GM06990 (cell line): ENCODE measurements at regions not wholly inside any gene's neighbourhood (a gene's known extent, or its start where the extent isn't known, plus 50 kb on each side); places are given as distances from the start of the nearest gene placed in this dataset.

Experiments
- DNase-seq: peaks from one replicate; pipeline ENCODE4 v3.0.0-alpha.2; 2011; ENCODE audit not compliant: insufficient read length; ENCODE audit errors: extremely low read depth
- H3K27me3 ChIP-seq: replicated peaks from 2 replicates; pipeline ENCODE4 v1.6.0; 2011; ENCODE audit warnings: low read length; ENCODE audit not compliant: control insufficient read depth, insufficient read depth
- H3K36me3 ChIP-seq: 2 replicates; pipeline ENCODE4 v1.5.1; 2011; ENCODE audit warnings: low read length; ENCODE audit not compliant: control insufficient read depth, insufficient read depth
- H3K4me3 ChIP-seq: replicated peaks from 2 replicates; pipeline ENCODE4 v1.5.1; 2011; ENCODE audit warnings: low read depth, mild to moderate bottlenecking, control low read depth, low read length
- CTCF ChIP-seq: IDR thresholded peaks from 2 replicates; pipeline ENCODE4 v1.5.1; 2011; ENCODE audit warnings: low read length, control low read depth, mild to moderate bottlenecking, inconsistent platforms; ENCODE audit not compliant: insufficient read depth, poor library complexity, severe bottlenecking

- no peak overlapping the region for H3K4me3 ChIP-seq
- H3K27me3 ChIP-seq, result no peaks in the 10 kb centered on the region
- no peak for DNase-seq
- no peaks in the 10 kb centered on the region for H3K36me3 ChIP-seq
- TF ChIP-seq CTCF, result no peak
Measured at GRCh38 chr1:209219791-209220524, 363.6 kb upstream of the CAMK1G start.

- TF ChIP-seq CTCF, result no peak
- Histone ChIP-seq H3K4me3 (no peak overlapping the region), H3K27me3 (no peaks in the 10 kb centered on the region), H3K36me3 (no peaks in the 10 kb centered on the region)
- no peak for DNase-seq
Measured at GRCh38 chr1:209222826-209223225, 360.7 kb upstream of the CAMK1G start.

GRCh38 chr1:209223791-209224190 lies 359.7 kb upstream of the CAMK1G start:
- no peaks in the 10 kb centered on the region for H3K27me3 ChIP-seq
- DNase-seq, result no peak
- no peaks in the 10 kb centered on the region for H3K36me3 ChIP-seq
- no peak for TF ChIP-seq CTCF
- H3K4me3 ChIP-seq, result no peak overlapping the region

GRCh38 chr1:209224886-209225285 lies 358.6 kb upstream of the CAMK1G start:
- TF ChIP-seq CTCF, result no peak
- Histone ChIP-seq H3K36me3 (no peaks in the 10 kb centered on the region), H3K4me3 (no peak overlapping the region), H3K27me3 (no peaks in the 10 kb centered on the region)
- no peak for DNase-seq

- Histone ChIP-seq H3K27me3 (no peaks in the 10 kb centered on the region), H3K4me3 (no peak overlapping the region), H3K36me3 (no peaks in the 10 kb centered on the region)
- no peak for TF ChIP-seq CTCF
- no peak for DNase-seq
Measured at GRCh38 chr1:209227171-209227570, 356.3 kb upstream of the CAMK1G start.

- TF ChIP-seq CTCF, result no peak
- Histone ChIP-seq H3K27me3 (no peaks in the 10 kb centered on the region), H3K36me3 (no peaks in the 10 kb centered on the region), H3K4me3 (no peak overlapping the region)
- no peak for DNase-seq
Measured at GRCh38 chr1:209227941-209228340, 355.6 kb upstream of the CAMK1G start.
